ENCODE measurements at regions not wholly inside any gene's neighbourhood (a gene's known extent, or its start where the extent isn't known, plus 50 kb on each side); places are given as distances from the start of the nearest gene placed in this dataset.
A peak's percentile ranks its signal among the peaks of the same experiment; 100 is the strongest.

GRCh38 chr2:105578166-105578565 is 166.5 kb upstream of the NCK2 start:
- Histone ChIP-seq H3K27ac (ENCODE audit: insufficient read depth in 1 of 2, low read depth in 1 of 2, low read length in 2 of 2, poor library complexity in 1 of 2, severe bottlenecking in 2 of 2) (no peak overlapping the region), H3K9me3 (ENCODE audit: control extremely low read depth in 1 of 5, control insufficient read depth in 4 of 5, insufficient read depth in 2 of 5, low read depth in 1 of 5, low read length in 4 of 5) (no peaks in the 10 kb centered on the region), H3K4me1 (ENCODE audit: control extremely low read depth in 1 of 4, control insufficient read depth in 4 of 4, insufficient read depth in 4 of 4, low read length in 3 of 4) (no peaks in the 10 kb centered on the region), H3K27me3 (replicated peaks in 2 of 5; ENCODE audit: control insufficient read depth in 4 of 5, insufficient read depth in 5 of 5, low read length in 4 of 5) (no peaks in the 10 kb centered on the region), H3K4me3 (ENCODE audit: control insufficient read depth in 1 of 7, extremely low read depth in 1 of 7, insufficient read depth in 4 of 7, low read depth in 2 of 7, low read length in 6 of 7) (no peak overlapping the region), H3K36me3 (ENCODE audit: control insufficient read depth in 4 of 4, insufficient read depth in 4 of 4, low read length in 3 of 4) (no peaks in the 10 kb centered on the region)
- POLR2A ChIA-PET: no interaction called here
- no peak for DNase-seq
- WGBS (ENCODE audit: insufficient coverage): 93% methylated on average over 4 of the region's 4 CpGs
- CTCF ChIA-PET: interaction anchor here (0.9 to 1.9 kb wide), 8 partner anchors 140 to 527 kb away, joined by 3 to 7 read pairs (median 4); no protein-coding TSS in a partner anchor

- H3K36me3 ChIP-seq (ENCODE audit: control insufficient read depth in 4 of 4, insufficient read depth in 4 of 4, low read length in 3 of 4): no peaks in the 10 kb centered on the region
- H3K4me3 ChIP-seq (ENCODE audit: control insufficient read depth in 1 of 7, extremely low read depth in 1 of 7, insufficient read depth in 4 of 7, low read depth in 2 of 7, low read length in 6 of 7): no peak overlapping the region
- no peaks in the 10 kb centered on the region for H3K27me3 ChIP-seq (replicated peaks in 2 of 5; ENCODE audit: control insufficient read depth in 4 of 5, insufficient read depth in 5 of 5, low read length in 4 of 5)
- CTCF ChIA-PET: interaction anchor here (0.9 to 1.9 kb wide), 8 partner anchors 141 to 527 kb away, joined by 3 to 7 read pairs (median 4); no protein-coding TSS in a partner anchor
- H3K9me3 ChIP-seq (ENCODE audit: control extremely low read depth in 1 of 5, control insufficient read depth in 4 of 5, insufficient read depth in 2 of 5, low read depth in 1 of 5, low read length in 4 of 5): no peaks in the 10 kb centered on the region
- no peak overlapping the region for H3K27ac ChIP-seq (ENCODE audit: insufficient read depth in 1 of 2, low read depth in 1 of 2, low read length in 2 of 2, poor library complexity in 1 of 2, severe bottlenecking in 2 of 2)
- 93% methylated on average over 2 of the region's 4 CpGs for WGBS (ENCODE audit: insufficient coverage)
- no peaks in the 10 kb centered on the region for H3K4me1 ChIP-seq (ENCODE audit: control extremely low read depth in 1 of 4, control insufficient read depth in 4 of 4, insufficient read depth in 4 of 4, low read length in 3 of 4)
- POLR2A ChIA-PET: no interaction called here
- no peak for DNase-seq
Observed at GRCh38 chr2:105577762-105578161, 166.9 kb upstream of the NCK2 start.

GRCh38 chr2:105576440-105577241 is 168.1 kb upstream of the NCK2 start:
- POLR2A ChIA-PET: no interaction called here
- Histone ChIP-seq H3K4me3 (ENCODE audit: control insufficient read depth in 1 of 7, extremely low read depth in 1 of 7, insufficient read depth in 4 of 7, low read depth in 2 of 7, low read length in 6 of 7) (no peak overlapping the region), H3K27ac (ENCODE audit: insufficient read depth in 1 of 2, low read depth in 1 of 2, low read length in 2 of 2, poor library complexity in 1 of 2, severe bottlenecking in 2 of 2) (no peak overlapping the region), H3K9me3 (ENCODE audit: control extremely low read depth in 1 of 5, control insufficient read depth in 4 of 5, insufficient read depth in 2 of 5, low read depth in 1 of 5, low read length in 4 of 5) (no peaks in the 10 kb centered on the region), H3K27me3 (replicated peaks in 2 of 5; ENCODE audit: control insufficient read depth in 4 of 5, insufficient read depth in 5 of 5, low read length in 4 of 5) (no peaks in the 10 kb centered on the region), H3K36me3 (ENCODE audit: control insufficient read depth in 4 of 4, insufficient read depth in 4 of 4, low read length in 3 of 4) (no peaks in the 10 kb centered on the region), H3K4me1 (ENCODE audit: control extremely low read depth in 1 of 4, control insufficient read depth in 4 of 4, insufficient read depth in 4 of 4, low read length in 3 of 4) (no peaks in the 10 kb centered on the region)
- WGBS (ENCODE audit: insufficient coverage): 75% methylated on average over 10 of the region's 12 CpGs
- CTCF ChIA-PET: interaction anchor here (1.1 to 2.8 kb wide), 8 partner anchors 11 to 510 kb away, joined by 3 to 7 read pairs (median 5); no protein-coding TSS in a partner anchor
- DNase-seq: peak; percentile 25 to 55 (median 50)

- no peak overlapping the region for H3K4me3 ChIP-seq (ENCODE audit: control insufficient read depth in 1 of 7, extremely low read depth in 1 of 7, insufficient read depth in 4 of 7, low read depth in 2 of 7, low read length in 6 of 7)
- H3K36me3 ChIP-seq (ENCODE audit: control insufficient read depth in 4 of 4, insufficient read depth in 4 of 4, low read length in 3 of 4): no peaks in the 10 kb centered on the region
- H3K27ac ChIP-seq (ENCODE audit: insufficient read depth in 1 of 2, low read depth in 1 of 2, low read length in 2 of 2, poor library complexity in 1 of 2, severe bottlenecking in 2 of 2): no peak overlapping the region
- 50% methylated on average over 7 of the region's 13 CpGs for WGBS (ENCODE audit: insufficient coverage)
- no peaks in the 10 kb centered on the region for H3K9me3 ChIP-seq (ENCODE audit: control extremely low read depth in 1 of 5, control insufficient read depth in 4 of 5, insufficient read depth in 2 of 5, low read depth in 1 of 5, low read length in 4 of 5)
- no peaks in the 10 kb centered on the region for H3K4me1 ChIP-seq (ENCODE audit: control extremely low read depth in 1 of 4, control insufficient read depth in 4 of 4, insufficient read depth in 4 of 4, low read length in 3 of 4)
- CTCF ChIA-PET: interaction anchor here (1.3 to 2.8 kb wide), 5 partner anchors 10 to 511 kb away, joined by 3 to 7 read pairs (median 5); no protein-coding TSS in a partner anchor
- POLR2A ChIA-PET: no interaction called here
- DNase-seq: no peak
- no peaks in the 10 kb centered on the region for H3K27me3 ChIP-seq (replicated peaks in 2 of 5; ENCODE audit: control insufficient read depth in 4 of 5, insufficient read depth in 5 of 5, low read length in 4 of 5)
Observed at GRCh38 chr2:105576050-105576439, 168.7 kb upstream of the NCK2 start.

GRCh38 chr2:105575499-105576025 is 169.2 kb upstream of the NCK2 start:
- POLR2A ChIA-PET: no interaction called here
- peak in 1 of 3 donors; percentile 5 for DNase-seq

GRCh38 chr2:105574796-105575344 is 169.8 kb upstream of the NCK2 start:
- 83% methylated on average over 1 of the region's 2 CpGs for WGBS (ENCODE audit: insufficient coverage)
- CTCF ChIA-PET: interaction anchor here (0.6 to 2.8 kb wide), 5 partner anchors 9 to 508 kb away, joined by 3 to 6 read pairs (median 5); no protein-coding TSS in a partner anchor
- H3K4me1 ChIP-seq (ENCODE audit: control extremely low read depth in 1 of 4, control insufficient read depth in 4 of 4, insufficient read depth in 4 of 4, low read length in 3 of 4): no peaks in the 10 kb centered on the region
- POLR2A ChIA-PET: no interaction called here
- no peaks in the 10 kb centered on the region for H3K9me3 ChIP-seq (ENCODE audit: control extremely low read depth in 1 of 5, control insufficient read depth in 4 of 5, insufficient read depth in 2 of 5, low read depth in 1 of 5, low read length in 4 of 5)
- no peaks in the 10 kb centered on the region for H3K27me3 ChIP-seq (replicated peaks in 2 of 5; ENCODE audit: control insufficient read depth in 4 of 5, insufficient read depth in 5 of 5, low read length in 4 of 5)
- no peak for DNase-seq
- no peaks in the 10 kb centered on the region for H3K36me3 ChIP-seq (ENCODE audit: control insufficient read depth in 4 of 4, insufficient read depth in 4 of 4, low read length in 3 of 4)
- no peak overlapping the region for H3K27ac ChIP-seq (ENCODE audit: insufficient read depth in 1 of 2, low read depth in 1 of 2, low read length in 2 of 2, poor library complexity in 1 of 2, severe bottlenecking in 2 of 2)
- no peak overlapping the region for H3K4me3 ChIP-seq (ENCODE audit: control insufficient read depth in 1 of 7, extremely low read depth in 1 of 7, insufficient read depth in 4 of 7, low read depth in 2 of 7, low read length in 6 of 7)

More at GRCh38 chr2:105575499-105576025, 169.2 kb upstream of the NCK2 start:
- no peaks in the 10 kb centered on the region for H3K4me1 ChIP-seq (ENCODE audit: control extremely low read depth in 1 of 4, control insufficient read depth in 4 of 4, insufficient read depth in 4 of 4, low read length in 3 of 4)
- WGBS (ENCODE audit: insufficient coverage): 92% methylated on average over 7 of the region's 9 CpGs
- CTCF ChIA-PET: interaction anchor here (0.6 to 2.8 kb wide), 6 partner anchors 10 to 508 kb away, joined by 3 to 6 read pairs (median 4); no protein-coding TSS in a partner anchor
- H3K9me3 ChIP-seq (ENCODE audit: control extremely low read depth in 1 of 5, control insufficient read depth in 4 of 5, insufficient read depth in 2 of 5, low read depth in 1 of 5, low read length in 4 of 5): no peaks in the 10 kb centered on the region
- H3K4me3 ChIP-seq (ENCODE audit: control insufficient read depth in 1 of 7, extremely low read depth in 1 of 7, insufficient read depth in 4 of 7, low read depth in 2 of 7, low read length in 6 of 7): no peak overlapping the region
- H3K36me3 ChIP-seq (ENCODE audit: control insufficient read depth in 4 of 4, insufficient read depth in 4 of 4, low read length in 3 of 4): no peaks in the 10 kb centered on the region
- no peak overlapping the region for H3K27ac ChIP-seq (ENCODE audit: insufficient read depth in 1 of 2, low read depth in 1 of 2, low read length in 2 of 2, poor library complexity in 1 of 2, severe bottlenecking in 2 of 2)
- no peaks in the 10 kb centered on the region for H3K27me3 ChIP-seq (replicated peaks in 2 of 5; ENCODE audit: control insufficient read depth in 4 of 5, insufficient read depth in 5 of 5, low read length in 4 of 5)

Measured in common myeloid progenitor, CD34-positive (primary cell).